GM18861 (cell line): ENCODE measurements at regions not wholly inside any gene's neighbourhood (a gene's known extent, or its start where the extent isn't known, plus 50 kb on each side); places are given as distances from the start of the nearest gene placed in this dataset.
"Not testable (repeated sequence)": the region's sequence is repeated elsewhere in the genome, so short reads cannot be mapped to it uniquely, and the experiment has no call there.

Source experiments
- ATAC-seq: cut with Tn5 transposase; IDR thresholded peaks from one replicate; pipeline ENCODE4 v1.9.1; 2021; ENCODE audit not compliant: unreplicated experiment

DNA sequence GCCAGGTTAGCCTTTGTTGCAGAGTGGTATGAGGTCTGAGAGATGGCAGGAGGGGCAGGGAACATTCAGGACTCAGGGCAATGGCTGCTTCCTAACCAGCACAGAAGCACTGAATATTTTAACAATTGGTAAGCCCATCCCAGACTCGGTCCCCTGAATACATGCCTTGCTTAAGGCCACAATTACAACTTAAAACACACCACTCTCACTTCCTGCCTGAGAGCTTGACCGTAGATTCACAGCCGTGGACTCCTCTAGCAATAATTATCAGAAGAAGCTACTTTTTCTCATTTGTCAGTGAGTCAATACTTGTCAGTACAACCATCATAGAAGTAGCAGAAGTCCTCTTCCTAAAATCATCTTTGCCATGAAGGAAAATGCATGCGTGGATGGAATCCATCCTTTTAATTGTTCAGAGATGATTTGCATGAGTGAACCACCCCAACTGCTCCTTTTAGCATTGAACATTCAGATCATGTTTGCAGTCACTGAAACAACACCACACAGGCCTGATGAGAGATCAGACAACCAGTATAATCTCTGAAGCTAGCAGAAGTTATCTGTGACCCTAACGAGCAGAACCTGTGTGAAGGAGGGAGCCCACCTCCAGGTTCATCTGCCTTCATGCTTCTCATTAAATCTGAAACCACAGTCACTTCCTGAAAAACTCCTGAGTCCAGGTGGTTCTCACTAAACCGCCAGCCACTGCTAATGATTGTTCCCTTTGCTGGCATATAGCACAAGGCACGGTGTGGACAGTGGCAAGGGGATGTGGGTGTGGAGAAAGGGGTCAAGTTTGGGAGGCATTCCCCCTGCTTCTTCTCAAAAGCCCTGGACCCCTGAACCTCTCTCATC lies 333.9 kb upstream of the CNR1 start:
- ATAC-seq, result peak; percentile 84

DNA sequence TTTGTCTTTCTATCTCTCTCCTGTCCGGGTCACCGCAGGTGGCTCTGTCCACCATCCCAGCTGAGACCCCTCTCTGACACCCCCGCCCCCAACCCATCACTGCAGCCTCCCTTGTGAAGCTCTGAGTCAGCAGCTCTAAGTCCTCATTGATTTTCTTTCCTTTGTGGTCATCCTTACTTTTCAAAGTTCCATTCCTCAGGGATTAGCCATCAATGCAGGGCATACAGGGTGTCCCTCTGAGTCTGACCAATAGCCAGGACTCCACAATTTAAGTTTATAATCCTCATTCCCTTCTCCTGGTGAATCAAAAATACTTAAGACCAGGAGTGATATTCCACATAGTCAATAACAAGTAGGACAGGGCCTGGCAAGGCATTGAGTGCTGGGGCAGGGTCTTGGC lies 333.3 kb upstream of the CNR1 start:
- no peak for ATAC-seq

DNA sequence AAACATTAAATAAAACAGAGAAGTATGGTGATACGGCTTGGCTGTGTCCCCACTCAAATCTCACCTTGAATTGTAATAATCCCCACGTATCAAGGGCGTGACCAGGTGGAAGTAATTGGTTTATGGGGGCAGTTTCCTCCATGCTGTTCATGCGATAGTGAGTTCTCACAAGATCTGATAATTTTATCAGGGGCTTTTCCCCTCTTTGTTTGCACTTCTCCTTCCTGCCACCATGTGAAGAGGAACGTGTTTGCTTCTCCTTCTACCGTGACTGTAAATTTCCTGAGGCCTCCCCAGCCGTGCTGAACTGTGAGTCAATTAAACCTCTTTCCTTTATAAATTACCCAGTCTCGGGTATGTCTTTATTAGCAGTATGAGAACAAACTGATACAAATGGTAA lies 331.3 kb upstream of the CNR1 start:
- ATAC-seq, result not testable (repeated sequence)

DNA sequence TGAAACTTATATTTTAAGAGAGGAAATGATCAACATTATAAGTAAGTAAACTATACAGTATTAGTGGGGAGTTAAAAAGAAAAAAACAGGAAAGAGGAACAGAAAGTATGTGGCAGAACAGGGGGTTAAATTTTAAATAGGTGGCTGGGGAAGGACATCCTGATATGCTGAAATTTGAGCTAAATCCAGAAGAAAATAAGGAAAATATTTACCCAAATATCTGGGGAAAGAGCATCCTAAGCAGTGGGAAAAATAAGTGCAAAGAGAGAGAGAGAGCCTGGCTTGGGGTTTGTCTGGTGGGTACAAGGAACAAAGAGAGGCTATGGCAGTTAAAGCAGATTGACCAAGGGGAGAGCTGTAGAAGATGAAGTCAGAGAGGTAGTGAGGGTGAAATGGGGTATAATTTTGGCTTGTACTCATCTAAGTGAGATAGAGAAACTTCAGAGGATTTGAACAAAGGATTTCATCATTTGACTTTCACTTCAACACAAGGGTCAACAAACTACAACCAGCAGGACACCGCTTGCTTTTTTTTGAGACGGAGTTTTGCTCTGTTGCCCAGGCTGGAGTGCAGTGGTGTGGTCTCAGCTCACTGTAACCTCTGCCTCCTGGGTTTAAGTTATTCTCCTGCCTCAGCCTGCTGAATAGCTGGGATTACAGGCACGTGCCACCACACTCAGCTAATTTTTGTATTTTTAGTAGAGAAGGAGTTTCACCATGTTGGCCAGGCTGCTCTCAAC lies 328.4 kb upstream of the CNR1 start:
- ATAC-seq, result peak; percentile 63

DNA sequence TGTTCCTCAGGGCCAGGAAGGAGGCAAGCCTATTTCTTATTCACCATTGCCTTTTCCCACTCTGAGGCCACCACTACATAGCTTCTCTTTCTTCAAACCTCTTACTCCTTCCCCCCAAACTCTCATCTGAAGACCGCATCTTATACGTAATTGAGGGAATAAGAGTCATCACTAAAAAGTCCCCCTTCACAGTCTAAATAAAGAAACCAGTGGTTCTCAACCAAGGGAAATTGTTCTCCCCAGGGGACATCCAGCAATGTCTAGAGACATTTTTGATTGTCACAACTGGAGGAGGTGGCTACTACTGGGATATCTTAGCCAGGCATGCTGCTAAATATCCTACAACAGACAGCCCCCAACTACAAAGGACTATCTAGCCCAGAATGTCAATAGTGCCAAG lies 327.6 kb upstream of the CNR1 start:
- ATAC-seq, result peak; percentile 30

DNA sequence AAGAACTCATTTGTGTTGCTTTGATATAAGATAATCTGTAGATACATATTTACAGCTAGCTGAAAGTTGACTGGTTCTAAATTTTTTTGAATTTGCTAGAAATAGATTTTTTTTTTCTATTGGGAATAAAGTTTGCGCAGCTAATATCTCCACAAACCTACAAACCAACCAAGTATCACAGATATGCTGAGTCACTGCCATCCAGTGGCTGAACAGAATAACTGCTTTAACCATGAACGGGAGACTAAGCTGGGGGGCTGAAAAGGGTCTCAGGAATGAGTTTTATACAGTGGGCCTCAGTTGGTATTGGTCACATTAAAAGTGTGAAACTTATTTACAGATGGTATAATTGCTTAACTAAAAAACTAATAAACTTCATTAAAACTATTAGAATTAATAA lies 326.7 kb upstream of the CNR1 start:
- ATAC-seq, result no peak

DNA sequence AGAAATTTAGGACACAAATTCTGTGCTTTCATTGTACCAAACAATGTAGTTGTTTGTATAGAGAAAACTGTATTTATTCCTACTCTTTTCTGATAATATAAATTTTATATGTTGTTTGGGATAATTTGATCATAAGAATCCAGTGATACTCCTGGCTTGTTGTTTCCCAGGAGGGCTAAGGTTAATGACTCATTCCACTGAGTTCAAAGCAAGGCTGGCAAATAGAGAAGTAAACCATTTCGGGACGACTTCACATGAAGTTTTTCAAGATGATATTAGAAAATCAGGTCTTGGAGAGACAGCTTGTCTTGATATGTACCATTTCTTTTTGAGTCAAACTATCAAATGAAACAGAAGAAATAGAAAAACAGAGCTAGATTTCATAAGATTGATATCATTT lies 326.1 kb upstream of the CNR1 start:
- no peak for ATAC-seq

DNA sequence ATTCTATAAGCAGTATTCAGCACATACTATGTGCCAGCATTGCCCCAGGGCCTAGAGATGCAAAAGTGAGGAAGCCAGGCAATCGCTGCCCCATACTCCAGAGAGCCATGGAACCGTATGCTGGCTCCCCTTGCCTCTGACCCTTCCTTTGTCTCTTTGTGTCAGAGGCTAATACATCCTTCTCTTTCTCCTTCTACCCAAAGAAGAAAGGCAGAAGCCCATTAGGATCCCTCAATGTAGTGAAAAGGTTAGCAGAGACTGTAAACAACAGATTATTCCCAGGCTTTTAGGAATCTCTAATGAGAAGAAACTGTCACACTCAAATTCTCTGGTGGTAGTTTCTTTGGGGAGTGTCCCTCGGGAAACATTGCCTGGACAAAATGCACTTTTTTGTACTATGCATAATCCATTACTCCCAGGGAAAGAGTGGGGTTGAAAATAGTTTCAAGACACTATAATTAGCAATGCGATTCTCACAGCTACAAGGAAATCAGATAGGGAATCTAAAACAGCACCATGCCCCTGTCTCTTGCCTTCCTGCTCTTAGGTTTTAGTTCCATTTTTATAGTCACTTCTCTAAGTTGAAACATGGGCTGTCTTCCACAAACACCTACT lies 325.2 kb upstream of the CNR1 start:
- no peak for ATAC-seq

DNA sequence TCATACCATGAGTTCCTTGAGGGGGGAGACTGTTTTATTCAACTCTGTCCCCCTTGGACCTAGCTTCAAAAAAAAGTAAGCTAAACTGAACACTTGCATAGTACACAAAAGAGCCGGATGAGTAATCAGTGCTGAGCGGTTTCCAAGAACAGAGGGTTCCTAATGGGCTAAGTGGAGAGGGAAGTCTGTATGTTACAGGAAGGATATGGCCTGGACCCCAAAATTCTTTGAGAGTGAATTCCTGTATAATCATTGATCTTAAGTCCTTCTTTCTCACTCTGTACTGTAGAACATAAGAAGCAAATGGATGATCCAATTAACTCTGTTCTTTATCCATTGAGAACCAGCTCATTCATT lies 324.7 kb upstream of the CNR1 start:
- ATAC-seq, result no peak

DNA sequence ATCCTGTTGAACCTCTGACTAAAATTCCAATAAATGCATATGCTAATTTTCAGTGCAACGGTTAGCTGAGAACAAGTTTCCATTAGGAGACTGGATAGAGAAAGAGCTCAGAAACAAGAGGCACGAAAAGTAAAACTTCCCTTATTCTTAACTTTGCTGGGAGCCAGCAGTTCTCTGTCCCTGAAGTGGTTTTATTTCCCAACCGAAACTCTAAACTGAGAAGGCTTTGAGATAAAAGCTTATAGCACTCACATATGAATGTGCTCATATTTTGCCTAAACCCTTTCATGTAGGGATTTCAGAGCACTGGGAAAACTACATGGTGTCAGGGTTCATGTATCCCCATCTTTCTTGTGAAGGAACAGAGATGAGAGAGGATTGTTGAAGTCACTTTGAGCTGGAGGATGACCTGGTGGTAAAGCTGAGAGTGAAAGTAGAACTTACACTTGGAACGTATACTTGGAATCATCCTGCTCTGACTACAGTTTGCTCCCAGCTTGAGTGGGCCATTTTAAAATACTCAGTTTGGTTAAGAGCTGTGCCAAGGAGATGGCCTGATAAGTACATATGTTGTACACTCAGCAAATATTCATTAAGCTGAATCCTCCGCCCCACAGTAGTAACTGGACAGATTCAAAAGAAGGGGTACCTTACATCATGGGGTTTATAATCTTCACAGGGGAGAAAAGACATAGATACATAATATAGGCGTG lies 324.2 kb upstream of the CNR1 start:
- ATAC-seq, result no peak

DNA sequence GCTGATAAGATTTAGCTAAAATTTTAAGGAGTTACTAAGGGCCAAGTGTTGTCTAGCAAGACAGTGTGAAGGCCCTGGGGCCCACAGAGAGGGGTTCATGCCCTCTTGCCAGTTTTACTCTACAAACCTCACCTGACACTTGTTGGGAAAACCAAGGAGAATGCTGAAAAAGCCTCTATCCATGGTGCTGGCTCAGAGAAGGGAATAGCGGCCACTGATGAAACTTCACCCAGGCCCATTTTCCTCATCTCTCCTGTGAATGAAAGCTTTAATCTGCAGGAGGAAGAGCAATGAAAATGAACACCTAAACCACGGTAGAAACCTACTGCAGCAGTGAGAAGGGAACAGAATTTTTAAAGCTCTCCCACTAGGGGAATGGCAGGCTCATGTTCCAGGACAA lies 317.3 kb upstream of the CNR1 start:
- ATAC-seq, result no peak

DNA sequence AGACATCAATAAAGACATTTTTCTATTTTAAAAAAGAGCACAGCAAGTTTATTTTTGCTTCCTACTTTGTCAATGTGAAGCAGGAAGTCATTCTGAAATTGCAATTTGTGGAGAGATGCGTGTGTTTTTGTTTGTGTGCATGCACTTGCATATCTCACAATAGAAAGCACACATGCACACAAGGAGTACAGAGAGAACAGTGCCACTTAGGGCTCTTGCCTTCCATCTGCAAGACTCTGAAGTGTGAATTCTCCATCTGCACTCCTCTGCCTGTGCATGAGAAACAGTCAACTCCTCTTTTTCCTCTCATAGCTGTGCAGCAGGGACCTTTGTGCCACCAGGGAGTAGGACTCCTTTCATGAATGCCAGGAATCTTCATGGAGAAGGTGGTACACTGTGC lies 316.3 kb upstream of the CNR1 start:
- ATAC-seq, result no peak

DNA sequence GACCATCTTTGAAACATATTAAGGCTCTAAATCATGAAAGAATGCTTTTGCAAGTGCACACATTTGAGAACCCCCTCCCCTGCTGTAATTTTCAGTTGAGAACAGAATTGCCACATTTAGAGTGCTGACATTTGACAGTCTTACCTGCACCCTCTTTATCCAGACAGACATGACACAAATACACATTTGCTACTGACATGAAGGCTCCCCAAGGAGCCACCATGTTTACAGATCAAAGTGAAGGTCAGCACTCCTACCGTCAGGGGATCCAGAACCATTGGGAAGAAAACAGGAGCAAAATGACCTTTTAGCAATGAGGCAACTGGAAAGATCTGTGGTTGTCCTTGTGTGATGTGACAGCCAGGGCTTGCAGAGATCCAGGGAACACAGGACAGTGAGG lies 315.4 kb upstream of the CNR1 start:
- no peak for ATAC-seq

DNA sequence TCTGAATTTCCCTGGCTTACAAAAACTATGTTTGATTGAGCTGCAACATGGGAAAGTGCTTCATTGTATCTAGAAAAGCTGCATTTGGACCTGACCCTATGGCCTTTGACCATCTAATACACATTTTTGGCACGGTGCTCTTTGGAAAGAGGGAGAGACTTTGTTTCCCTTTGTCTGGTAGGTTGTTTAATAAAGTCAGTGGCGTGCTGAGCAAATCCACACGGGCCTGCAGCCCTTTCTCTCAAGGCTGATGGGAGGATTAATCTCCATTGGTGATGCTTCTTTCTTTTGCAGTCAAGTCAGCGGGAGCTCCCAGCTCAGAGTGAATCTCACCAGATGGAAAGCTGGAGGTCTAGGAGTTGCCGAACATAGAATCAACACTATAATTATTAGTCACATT lies 314.7 kb upstream of the CNR1 start:
- ATAC-seq, result no peak

DNA sequence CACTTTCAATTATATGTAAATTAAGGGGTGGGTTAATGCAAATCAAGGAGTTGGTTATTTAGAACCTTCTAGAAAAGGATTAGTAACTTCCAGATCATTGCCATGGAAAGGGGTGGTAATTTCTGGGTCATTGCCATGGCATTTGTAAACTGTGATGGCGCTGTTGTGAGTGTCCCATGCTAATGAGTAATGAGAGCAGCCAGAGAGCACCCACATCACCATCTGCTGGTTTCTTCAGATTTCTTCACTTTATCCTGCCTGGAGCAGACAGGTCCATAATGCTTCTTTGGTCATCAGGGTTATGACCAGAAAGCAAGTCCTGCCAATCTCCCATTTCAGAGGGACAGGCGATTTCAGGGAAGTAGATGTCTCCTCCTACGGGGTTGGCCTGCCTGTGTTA lies 311.3 kb upstream of the CNR1 start:
- ATAC-seq, result no peak

DNA sequence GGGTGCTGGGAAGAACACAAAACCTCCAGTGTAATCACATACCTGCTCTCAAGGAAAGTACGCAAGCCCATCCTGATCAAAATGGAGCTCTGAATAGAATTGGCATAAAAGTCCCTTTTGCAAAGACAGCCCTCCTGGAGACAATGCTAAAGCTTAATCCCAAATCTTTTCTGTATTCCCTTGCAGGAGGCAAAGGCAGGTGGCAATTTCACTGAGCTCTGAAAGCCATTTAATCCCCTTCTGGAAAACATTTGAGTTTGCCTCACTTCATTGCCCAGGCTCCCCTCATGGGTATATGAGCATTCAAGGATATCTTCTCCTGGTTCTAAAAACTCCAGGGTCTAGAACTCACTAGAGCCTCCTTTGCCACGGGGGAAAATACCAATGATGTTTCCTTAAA lies 310.2 kb upstream of the CNR1 start:
- no peak for ATAC-seq

DNA sequence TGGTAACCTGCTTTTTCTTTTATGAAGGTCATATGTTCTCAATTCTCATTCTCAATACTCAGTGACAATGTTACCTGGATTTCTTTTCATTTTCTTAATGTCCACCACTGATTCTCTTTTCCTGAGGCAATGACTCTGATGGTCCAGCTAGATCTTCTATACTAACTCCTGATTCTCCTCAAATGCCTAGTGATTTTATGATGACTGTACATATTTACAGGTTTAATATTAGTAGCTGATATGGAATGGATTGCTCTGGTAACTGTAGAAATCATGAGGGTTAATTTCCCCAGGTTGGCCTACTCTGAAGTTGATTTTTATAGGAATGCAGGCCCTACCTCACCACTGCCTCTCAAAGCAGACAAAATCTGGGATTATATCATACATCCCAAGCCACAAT lies 308.6 kb upstream of the CNR1 start:
- ATAC-seq, result no peak

DNA sequence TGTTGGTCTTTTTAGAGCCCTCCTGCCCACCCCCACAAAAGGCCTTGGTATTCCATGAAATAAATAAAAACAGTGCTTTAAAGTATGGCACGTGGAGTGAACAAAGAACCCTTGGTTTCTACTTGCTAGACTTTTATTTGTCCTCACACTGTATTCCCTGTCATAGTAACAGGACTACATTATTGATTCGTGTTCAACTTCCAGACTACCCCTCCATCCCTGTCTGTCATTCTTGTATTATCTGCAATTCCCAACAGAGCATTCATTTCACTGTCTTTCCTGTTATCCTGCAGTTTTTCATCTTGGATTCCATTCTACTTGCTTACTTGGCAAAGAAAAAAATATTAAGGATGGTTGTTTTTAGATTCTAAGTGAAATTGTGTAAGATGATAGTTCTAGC lies 307.4 kb upstream of the CNR1 start:
- ATAC-seq, result no peak

DNA sequence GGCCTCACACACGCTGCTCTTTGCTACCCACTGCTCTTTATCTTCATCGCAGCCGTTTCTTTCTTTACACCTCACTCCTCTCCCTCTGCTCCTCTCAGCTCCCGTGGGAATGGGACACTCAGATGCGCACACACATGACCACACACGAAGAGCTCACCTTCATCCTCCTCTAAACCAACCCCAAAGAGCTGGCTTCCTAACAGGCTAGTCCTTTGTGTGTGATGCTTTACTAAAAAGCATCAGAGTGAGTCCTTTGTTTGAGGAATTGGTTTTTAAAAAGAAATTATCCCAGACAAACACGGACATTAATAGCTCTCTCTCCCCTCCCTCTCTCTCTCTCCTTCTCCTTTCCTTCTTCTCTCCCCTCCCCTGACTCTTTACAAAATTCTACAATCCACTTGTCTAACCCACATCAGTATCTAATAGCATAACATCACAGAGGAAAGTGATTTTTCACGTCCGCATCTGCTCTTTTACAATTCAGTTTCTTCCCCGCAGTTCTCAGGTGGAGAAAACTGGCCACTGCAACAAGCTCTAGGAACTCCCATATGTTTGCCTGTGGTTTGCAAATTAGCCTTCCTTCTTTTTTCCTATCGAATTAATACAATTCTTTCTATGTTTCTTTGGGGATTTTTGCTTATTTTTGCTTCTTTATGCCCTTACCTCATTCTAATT lies 306.8 kb upstream of the CNR1 start:
- ATAC-seq, result no peak

DNA sequence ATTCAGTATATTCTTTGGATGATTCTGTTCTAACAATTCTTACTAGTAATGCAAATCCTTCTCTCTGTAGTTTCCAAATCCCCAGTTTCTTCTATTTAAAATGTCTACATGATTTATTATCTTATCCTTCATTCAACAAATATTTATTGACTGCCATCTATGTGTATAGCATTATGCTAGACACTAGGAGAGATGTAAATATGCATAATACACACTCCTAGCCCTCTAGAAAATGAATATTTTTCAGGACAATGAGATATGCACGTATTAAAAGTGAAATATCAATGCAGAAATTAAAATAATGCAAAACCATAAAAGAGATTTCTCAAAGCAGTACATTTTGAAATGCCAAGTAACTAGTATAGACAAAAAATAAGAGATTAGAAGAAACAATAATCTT lies 293.5 kb upstream of the CNR1 start:
- no peak for ATAC-seq

DNA sequence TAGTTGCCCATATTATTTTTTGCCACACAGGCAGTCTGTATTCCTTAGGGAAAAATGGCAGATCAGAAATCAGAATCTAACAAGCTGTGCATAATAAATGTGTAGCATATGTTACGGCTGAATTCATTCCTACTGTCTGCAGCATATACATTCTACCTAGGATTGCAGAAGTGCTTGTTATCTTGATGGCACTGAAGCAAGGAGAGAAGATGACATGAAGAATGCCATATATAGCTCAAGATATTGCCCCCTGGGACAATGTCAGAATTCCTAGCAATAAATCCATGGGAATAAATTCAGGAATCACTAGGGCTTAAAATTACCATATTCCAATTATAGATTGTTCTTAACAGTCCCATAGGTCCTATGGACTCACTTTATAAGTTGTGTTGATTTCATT lies 293.0 kb upstream of the CNR1 start:
- no peak for ATAC-seq
